NOMO-1 treated with DMSO at 0.1 percent for 48 hours (cell line): ENCODE measurements at regions not wholly inside any gene's neighbourhood (a gene's known extent, or its start where the extent isn't known, plus 50 kb on each side); places are given as distances from the start of the nearest gene placed in this dataset.

Source experiments
- DNase-seq: peaks from one replicate; lab custom pipeline; 2025; ENCODE audit not compliant: unreplicated experiment; lab: John Stamatoyannopoulos, UW

DNA sequence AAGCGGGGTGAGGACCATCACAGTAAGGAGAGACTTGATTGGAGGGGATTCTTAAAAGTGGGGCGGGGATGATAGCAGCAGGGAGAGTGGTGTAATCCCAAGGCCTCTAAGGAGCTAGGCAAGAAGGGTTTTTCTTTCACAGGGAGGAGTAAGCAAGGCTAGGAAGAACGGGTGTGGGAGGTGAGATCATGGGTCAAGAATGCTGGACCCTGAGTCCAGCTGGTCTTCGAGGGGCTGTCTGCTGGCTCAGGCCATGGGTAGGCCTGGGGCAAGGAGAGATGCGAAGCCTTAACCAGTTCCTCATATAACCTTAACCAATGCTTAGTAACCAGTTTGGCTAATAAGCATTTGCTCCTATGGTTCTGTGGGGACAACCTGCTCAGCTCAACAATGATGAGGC lies 599.1 kb downstream of the NPHP4 start:
- DNase-seq = no peak

DNA sequence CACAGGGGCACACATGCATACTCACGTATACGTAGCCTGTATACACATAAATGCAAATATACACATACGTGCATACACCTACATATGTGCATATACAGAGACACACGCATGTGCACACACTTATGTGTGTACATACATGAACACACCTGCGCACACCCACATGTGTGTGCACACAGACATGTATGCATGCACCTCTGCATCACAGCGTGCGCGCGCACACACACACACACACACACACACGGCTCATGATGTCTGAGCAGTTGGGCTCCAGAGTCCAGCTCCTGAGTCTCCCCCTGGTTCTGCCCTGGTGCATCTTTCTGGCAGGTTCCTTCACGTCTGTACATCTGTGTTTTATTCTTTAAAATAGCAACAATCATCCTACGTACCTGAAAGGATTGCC lies 600.5 kb downstream of the NPHP4 start:
- DNase-seq = no peak

DNA sequence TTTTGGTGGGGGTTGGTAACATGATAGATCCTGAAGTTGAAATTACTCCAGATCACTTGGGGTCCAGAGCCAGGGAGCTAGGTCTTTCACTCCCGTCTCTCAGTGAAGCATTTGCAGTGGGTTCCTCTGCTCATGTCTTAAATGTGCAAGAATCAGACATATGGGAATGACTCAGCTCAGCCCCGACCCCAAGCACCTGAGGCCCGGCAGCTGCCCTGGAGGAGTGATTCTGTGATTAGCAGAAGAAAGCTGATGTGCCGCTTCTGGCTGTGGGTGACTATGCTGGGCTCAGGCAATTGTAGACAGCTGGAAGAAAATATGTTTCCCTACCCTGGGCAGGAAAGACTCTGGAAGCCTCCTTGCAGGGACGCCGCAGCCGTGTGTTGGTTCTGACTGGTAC lies 601.7 kb downstream of the NPHP4 start:
- no peak for DNase-seq

DNA sequence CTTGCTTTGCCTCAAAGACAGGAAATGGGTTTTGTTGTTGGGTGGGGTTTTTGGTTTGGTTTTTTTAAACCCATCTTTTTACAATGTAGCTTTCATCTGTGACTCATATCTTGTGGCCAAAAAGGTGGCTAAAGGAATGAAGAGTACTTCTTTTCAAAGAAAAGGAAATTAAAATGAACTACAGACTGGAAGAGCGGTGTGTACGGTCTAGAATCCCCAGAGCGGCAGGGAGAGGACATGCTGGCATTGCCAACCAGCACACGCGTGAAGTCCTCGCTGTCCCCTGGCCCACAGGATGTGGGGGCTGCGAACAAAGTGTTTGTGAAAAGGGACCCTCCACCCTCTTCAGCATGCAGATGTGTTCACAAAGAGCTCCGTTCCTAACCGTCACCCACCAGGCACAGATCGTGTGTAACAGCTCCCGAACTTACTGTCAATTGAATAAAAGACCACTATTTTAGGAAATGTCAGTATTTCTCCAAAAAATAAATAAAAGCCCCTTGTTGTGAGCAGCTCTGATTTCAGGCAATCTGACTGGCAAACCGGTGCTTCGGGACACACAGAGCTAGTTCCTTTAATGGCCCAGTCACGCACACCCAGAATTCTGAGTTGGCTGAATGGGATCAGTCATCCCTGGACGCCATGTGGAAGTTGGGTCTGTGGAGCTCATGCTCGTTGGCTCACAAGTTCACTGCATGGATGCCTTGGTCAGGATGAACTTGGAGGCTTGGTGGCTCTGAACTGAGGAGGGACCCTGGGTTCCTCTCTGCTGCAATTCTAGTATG lies 602.9 kb downstream of the NPHP4 start:
- no peak for DNase-seq

DNA sequence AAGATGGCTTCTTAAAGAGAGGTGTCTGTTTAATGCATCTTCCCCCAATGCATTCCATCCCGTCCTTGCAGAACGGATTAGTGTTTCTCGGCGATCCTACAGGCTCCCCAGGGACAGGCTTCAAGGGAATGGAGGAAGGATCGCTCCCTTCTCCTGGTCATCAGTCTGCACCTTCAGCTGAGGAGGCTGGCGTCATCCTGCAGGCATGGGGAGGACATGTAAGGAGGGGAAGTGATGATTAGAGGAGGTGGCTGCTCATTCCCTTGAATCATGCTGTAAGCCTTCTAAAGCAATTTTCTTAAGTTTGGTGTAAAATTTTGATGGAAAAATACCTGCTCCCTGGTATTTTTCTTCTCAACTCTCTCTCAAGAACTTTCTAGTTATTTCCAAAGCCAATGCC lies 603.6 kb downstream of the NPHP4 start:
- no peak for DNase-seq

DNA sequence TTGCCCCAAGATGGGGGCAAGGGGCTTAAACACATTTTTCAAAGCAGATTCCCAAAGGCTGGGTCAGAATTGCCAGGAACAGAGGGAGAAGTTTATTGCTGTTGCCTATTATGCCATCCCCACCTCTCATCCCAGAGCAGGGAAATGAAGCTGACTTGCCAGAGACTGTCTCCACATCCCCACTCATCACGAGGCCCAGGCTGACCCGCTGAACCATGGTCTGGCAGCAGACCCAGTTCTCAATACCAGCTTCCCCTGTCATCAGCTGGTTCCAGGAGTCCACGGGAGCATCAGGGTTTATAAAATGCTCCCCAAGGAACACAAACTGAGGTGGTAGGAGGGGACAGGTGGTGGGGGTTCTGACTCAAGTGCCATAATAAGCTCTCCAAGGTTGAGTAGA lies 605.9 kb downstream of the NPHP4 start:
- DNase-seq = no peak

DNA sequence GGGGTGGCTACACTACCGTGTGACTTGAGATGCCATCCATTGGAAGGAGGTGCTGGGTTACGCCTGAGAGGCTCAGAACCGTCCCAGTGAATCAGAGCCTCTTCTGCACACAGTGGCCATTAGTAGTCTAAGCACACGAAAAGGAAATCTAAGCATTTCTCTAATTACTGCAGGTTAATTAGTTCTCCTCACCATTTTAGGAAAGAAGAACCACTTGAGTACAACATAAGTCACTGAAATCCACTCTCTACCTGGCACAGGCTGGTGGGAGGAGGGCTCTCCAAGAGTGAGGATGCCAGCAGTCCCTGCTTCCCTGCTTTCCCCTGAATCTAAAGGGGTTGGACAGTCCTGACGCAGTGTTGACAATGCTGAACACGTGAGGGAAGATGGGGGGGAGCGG lies 606.3 kb downstream of the NPHP4 start:
- no peak for DNase-seq

DNA sequence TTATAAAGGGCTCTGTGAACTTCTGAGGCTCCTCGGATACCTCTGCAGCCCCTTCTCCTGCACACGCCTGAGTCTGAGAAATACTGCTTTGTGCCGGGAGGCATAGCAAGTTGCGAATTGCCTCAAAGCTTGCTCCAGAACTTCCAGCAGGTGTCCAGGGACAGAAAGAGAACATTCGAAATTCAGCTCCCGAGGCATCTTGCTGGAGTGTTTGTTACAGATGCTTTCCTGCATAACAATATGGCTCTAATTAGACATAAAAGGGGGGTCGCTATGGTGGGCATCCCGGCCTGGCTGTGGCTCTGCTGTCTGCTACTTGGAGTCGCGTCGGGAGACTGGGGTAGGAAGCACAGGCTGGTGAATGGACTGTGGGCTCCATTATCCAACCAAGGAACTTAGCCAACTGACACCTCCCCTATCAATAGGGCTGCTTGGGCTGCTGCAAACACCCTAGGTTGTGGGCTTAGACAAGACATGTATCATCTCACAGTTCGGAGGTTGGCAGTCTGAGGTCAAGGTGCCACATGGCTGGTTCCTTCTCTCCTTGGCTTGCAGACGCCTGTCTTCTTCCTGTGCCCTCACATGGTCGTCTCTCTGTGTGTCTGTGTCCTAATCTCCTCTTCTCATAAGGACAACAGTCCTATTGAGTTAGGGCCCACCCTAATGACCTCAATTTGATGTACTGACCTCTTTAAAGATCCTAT lies 607.0 kb downstream of the NPHP4 start:
- no peak for DNase-seq

DNA sequence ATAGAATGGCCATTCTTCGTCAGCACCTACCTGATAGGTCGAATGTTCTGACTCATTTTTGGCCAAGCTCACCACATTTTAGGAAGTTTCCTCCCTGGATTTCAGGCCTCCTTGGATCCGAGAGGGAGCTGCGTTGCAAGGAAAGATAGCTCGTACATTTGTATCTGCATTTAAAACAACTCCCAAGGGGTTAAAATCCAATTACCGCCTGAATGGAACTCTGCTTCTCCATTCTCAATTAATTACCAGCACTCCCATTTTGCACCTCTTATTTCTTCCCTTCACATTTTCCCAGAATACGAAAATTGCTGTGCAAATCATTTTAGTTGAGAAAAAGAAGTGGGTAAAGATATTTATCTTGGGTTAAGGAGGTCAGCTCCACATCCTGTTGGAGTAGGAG lies 610.7 kb downstream of the NPHP4 start:
- no peak for DNase-seq

DNA sequence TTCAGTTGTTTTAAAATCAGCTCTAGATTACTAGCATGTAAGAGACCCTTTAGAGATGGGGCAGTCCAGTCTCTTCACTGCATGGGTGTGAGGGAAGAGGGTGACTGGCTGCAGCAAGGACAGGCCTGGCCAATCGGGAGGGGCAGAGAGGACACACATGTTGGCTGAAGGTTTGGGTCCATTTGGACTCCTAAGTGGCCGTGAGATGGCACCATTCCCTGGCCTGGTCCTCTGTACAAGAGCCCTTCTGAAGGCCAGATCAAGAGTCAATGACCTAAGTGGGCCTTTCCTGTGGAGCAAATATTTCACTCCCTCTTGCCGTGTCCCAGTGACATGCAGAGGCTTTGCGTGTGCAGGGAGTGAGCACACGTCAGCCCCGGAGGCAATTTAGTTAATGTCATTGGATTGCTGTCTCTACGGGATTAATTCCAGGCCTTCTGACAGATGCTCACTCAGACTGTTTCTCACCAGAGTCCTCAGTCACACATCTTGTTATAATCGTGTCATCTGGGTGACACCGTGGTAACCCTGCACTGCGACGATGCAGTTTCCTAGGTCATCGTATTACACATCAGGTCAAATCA lies 613.0 kb downstream of the NPHP4 start:
- DNase-seq = no peak

DNA sequence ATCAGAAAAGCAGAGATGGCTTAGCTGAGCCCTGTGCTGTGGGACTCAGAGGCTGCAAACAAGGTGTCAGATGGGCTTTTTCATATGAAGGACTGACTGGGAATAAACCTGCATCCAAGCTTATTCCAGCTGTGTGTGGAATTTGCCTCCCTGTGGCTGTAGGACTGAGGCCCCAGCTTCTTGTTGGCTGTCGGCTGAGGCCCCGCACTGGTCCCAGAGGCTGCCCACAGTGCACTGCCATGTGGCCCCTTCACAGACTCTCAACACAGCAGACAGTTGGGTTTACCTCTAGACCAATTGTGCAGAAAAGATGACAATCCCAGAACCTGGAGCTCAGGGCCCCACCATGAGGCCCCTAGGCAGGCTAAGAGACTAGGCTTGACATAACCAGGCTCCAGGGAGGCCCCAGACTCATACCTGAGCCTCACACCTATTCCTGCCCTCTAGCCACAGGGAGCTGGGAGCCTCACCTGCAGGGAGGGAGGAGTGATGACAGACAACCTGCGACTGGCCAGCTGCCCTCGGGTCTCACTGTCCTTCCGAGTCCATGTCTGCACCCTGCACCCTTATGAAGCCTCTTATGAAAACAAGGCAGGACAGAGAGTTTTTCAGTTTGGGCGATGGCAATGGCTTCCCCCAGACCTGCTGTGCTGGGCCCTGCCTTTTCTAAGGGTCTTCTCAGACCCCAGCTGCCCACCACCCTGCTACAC lies 615.5 kb downstream of the NPHP4 start:
- DNase-seq = no peak

DNA sequence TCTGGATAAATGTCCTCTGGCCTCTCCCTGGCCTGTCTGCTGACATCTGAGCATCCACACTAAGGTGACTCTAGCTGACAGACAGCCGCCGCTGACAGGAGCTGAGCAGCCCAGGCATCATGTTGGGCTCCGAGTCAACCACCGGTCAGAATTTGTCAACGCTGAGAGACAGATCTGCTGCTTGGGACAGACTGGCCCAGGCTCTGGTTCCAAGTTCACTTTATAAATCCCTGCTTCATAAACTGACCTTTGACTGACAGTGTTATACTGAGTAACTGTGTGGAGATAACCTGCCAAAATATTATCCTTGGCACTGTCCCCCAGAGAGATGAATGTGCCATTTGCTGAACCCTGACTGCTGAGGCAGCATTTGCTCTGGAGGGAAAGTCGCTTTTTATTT lies 616.7 kb downstream of the NPHP4 start:
- no peak for DNase-seq

DNA sequence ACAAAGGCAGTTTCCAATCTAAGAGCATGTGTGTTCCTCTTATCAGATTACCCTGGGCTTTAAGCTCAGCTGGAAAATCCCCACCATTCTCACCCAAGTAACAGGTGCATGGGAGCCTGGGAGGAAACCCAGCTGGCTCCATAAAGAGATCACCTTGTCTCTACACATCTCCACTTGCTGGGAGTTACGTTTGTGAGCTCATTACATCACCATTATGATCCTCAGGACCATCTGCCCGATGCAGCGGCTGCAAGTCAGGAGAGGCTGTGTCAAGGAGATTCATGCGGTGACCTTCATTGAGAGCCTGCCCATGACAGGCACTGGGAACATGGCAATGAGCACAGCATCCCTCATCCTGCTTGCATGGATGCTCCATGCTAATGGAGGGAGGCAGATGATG lies 618.0 kb downstream of the NPHP4 start:
- DNase-seq = no peak

DNA sequence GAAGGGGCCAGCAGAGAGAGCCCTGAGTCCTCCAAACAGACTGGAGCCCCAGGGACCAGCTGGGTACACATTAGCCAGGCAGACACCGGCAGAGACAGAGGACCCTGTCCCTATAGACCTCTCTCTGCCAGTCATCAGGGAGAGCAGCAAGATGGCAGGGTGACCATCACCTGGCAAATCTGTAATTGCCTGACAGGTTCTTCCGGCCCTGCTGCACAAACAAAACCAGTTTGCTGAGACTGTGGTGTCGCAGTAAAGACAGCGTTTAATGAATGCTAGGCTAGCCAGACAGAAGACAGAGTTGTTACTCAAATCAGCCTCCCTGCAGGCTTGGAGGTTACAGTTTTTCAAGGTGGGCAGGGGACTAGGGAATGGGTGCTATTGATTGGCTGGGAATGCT lies 618.9 kb downstream of the NPHP4 start:
- DNase-seq = no peak

DNA sequence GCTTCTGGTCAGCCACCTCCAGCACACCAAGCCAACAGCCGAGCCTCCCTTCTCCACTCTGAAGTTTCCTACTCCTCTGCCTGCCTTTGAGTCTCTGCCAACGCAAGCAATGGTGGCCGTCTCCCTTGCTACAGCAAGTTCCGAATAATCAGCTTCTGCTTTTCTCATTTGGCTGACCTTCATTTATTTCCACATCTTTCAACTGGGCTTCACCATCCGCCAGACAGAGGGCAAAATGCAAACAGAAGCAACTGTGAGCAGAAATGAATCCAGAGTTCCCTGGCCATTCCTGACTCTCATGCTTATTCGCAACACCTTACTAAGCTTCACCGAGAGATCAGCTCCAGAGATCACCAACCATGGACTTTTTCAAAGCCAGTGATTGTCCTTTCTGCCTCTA lies 621.0 kb downstream of the NPHP4 start:
- no peak for DNase-seq

DNA sequence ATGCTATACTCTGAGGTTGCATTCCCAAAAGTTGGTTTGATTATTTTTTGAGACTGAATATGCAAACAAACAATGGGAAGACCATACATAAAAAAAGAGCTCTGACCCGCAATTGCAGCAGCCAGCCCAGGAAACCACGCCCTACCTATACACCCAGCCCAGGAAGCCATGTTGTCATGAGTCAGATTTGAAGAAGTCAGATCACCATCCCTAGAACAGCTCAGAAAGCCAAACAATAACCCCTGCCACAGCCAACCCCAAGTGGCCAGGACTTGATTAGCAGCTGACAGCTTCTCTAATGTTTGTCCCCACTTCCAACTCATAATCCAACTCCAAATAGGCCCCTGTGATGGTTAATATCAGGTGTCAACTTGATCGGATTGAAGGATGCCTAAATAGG lies 621.9 kb downstream of the NPHP4 start:
- DNase-seq = no peak

DNA sequence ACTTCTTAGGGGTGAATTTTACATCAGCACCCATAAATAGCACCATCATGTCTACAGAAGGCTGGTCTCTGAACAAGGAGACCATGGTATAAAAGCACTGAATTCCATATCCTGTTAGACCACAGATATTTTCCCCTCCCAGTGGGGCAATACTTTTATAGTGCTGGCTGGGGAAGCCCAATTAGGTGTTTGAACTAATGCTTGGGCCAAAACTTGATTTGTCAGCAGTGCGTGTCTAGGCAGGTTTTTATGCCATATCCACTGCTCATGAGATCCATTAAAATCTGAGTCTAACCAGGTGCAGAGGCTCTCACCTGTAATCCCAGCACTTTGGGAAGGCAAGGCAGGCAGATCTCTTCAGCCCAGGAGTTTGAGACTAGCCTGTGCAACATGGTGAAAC lies 623.0 kb downstream of the NPHP4 start:
- no peak for DNase-seq

DNA sequence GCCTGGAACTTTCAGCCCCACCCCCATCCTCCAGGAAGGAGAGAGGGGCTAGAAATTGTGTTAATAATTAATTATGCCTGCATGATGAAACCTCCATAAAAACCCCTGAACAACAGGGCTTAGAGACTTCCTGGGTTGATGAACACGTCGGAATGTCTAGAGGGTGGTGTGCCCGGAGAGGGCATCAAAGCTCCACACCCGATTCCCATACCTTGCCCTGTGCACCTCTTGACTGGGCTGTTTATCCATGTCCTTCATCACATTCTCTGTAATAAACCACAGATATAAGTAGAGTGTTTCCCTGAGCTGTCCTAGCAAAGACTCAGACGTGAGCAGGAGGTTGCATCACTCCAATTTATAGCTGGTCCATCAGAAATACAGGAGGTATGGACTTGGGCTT lies 624.0 kb downstream of the NPHP4 start:
- DNase-seq = no peak

DNA sequence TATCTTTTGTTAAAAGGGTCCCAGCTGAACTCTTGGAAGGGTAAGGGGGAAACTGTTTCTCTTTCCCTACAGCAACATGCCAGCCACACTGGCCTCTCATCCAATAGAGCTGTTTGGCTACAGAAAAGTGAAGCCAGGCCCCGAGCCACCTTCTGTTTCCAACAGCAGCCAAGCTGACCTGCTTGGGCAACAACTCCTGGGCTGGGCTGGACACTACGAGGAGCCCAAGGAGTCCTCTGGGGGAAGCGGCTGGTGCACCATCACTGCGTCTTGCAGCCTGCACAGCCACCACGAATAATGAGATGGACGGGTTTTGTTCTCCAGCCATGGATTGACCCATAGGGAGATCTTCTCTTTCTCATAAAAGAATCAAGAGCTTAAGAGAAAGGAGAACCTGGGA lies 624.9 kb downstream of the NPHP4 start:
- no peak for DNase-seq

DNA sequence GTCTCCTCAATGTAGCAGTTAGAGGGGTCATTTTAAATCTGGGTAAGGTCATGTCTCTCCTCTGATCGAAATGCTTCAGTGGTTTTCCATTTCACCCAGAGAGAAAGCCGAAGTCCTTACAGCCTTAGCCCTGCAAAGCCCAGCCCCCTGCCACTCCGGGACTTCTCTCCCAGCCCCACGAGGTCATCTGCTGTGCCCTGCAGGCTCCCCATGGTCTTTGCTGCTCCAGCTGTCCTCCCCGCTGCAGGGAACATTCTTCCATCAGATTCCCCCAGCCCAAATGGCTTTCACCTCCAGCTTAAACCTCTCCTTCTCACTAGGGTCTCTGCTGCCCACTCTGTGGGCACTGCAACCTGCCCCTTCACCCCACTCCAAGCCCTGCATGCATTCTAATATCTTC lies 626.5 kb downstream of the NPHP4 start:
- DNase-seq = no peak

DNA sequence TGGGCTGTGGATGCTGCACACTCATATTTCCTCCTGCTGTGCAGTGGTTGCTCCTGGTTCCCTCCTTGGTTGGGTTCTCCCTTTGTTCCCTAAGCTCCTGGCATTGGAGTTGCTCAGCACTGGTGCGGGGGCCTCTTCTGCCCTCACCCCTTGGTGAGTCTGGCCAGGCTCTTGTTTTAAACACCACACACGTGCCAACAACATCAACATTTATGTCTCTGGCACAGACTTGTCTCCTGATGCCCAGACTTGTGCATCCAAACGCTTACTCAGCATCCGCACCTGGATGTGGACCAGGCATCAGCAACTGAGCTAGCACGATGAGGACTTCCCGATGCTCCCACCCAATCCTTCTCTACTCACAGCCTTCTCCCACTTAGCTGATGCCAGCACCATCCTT lies 627.6 kb downstream of the NPHP4 start:
- no peak for DNase-seq

DNA sequence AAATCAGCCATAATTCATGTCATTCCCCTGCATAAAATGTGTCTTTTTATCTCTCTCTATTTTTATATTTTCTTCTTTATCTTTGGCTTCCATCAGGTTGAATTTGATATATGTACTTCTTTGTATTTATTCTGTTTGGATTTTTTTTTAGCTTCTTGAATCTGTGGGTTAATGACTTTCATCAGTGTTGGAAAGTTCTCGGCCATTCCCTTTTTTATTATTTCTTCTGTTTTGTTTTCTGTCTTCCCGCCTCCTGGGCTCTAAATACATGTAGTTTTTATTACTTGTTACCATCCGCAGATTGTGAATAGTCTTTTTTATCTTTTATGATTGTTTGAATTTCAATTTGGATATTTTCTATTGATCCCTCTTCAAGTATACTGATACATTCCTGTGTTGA lies 637.5 kb downstream of the NPHP4 start:
- DNase-seq = no peak
